HepG2 (cell line): ENCODE measurements at regions not wholly inside any gene's neighbourhood (a gene's known extent, or its start where the extent isn't known, plus 50 kb on each side); places are given as distances from the start of the nearest gene placed in this dataset.

ENCODE experiments used
- ATAC-seq: fragments of 200-7000 bp; cut with Tn5 transposase; 3 replicates; pipeline ENCODE4 v1.9.1; 2020; ENCODE audit warnings: mild to moderate bottlenecking, moderate library complexity
- BruUV-seq: library from RNA; stranded (reverse); fragments of 400-500 nt; replicated peaks from 2 replicates; lab custom pipeline; 2021; lab: Mats Ljungman, UMichigan
- CTCF ChIA-PET: fragments of 300-600 bp; formaldehyde crosslinking; extraction: SDS; loops from one replicate; lab custom pipeline; 2021; ENCODE audit warnings: low total read pairs, inconsistent platforms, low intra/inter-chr PET ratio; lab: Yijun Ruan, JAX
- POLR2A ChIA-PET: fragments of 350-600 bp; sonication (Branson Sonifier 250); formaldehyde crosslinking; loops from one replicate; lab custom pipeline; 2020; ENCODE audit warnings: antibody characterized with exemption, inconsistent platforms; lab: Yijun Ruan, JAX
- DNase-seq: peaks from one replicate; pipeline ENCODE4 v3.0.0-alpha.2; 2015; ENCODE audit warnings: low spot score
- FAIRE-seq: peaks from 3 replicates; lab custom pipeline; 2011; peaks lifted over from hg19 to GRCh38; lab: Jason Lieb, UNC
- H2AFZ ChIP-seq: one replicate; pipeline ENCODE4 v1.6.1; 2011; ENCODE audit warnings: low read length, inconsistent platforms
- H3K27ac ChIP-seq: fragments of 300-600 bp; 3 replicates; pipeline ENCODE4 v1.8.0; 2011; ENCODE audit warnings: mixed run types, mild to moderate bottlenecking, mixed read lengths, low read length, inconsistent platforms; ENCODE audit not compliant: insufficient read depth; ENCODE audit errors: extremely low read length
- H3K27me3 ChIP-seq, 2 experiments: fragments of 200-600 bp in 1 of 2; 2 replicates in 1 of 2; 3 replicates in 1 of 2; pipeline versions ENCODE4 v1.6.0 to v1.8.0; 2011; ENCODE audit warnings: low read length in 2 of 2, mild to moderate bottlenecking in 2 of 2, moderate library complexity in 2 of 2, inconsistent platforms in 1 of 2; ENCODE audit not compliant: insufficient read depth in 2 of 2, control insufficient read depth in 1 of 2
- H3K36me3 ChIP-seq, 2 experiments: fragments of 200-600 bp in 1 of 2; replicated peaks in 1 of 2; 2 replicates in 1 of 2; 3 replicates in 1 of 2; pipeline versions ENCODE4 v1.5.1 to v1.8.0; 2011; ENCODE audit warnings: low read length in 2 of 2, inconsistent platforms in 1 of 2; ENCODE audit not compliant: insufficient read depth in 2 of 2, control insufficient read depth in 1 of 2
- H3K4me1 ChIP-seq: 2 replicates; pipeline ENCODE4 v1.5.1; 2012; ENCODE audit warnings: low read length, inconsistent platforms; ENCODE audit not compliant: insufficient read depth
- H3K4me2 ChIP-seq: 2 replicates; pipeline ENCODE4 v1.6.0; 2011; ENCODE audit warnings: low read depth, low read length, inconsistent platforms
- H3K4me3 ChIP-seq, 3 experiments: fragments of 200-600 bp in 1 of 3; sonication (generic), shearing (Covaris generic) in 1 of 3; replicated peaks in 1 of 3; 2 replicates each; pipeline ENCODE4 v1.5.1; 2011 to 2016; ENCODE audit warnings: low read length in 3 of 3, inconsistent platforms in 2 of 3, low read depth in 2 of 3, mild to moderate bottlenecking in 2 of 3, control low read depth in 1 of 3, mixed read lengths in 1 of 3; ENCODE audit not compliant: insufficient read depth in 1 of 3
- H3K79me2 ChIP-seq: one replicate; pipeline ENCODE4 v1.6.1; 2011; ENCODE audit warnings: low read length, inconsistent platforms; ENCODE audit not compliant: insufficient read depth
- H3K9ac ChIP-seq: 2 replicates; pipeline ENCODE4 v1.6.0; 2011; ENCODE audit warnings: mild to moderate bottlenecking, low read depth, low read length, inconsistent platforms; ENCODE audit not compliant: insufficient read depth
- H3K9me3 ChIP-seq: 2 replicates; pipeline ENCODE4 v1.5.1; 2012; ENCODE audit warnings: mild to moderate bottlenecking, low read length
- H4K20me1 ChIP-seq: 2 replicates; pipeline ENCODE4 v1.6.0; 2011; ENCODE audit warnings: inconsistent platforms, mild to moderate bottlenecking, low read length, moderate library complexity; ENCODE audit not compliant: insufficient read depth
- FOXP1 ChIP-seq, 2 experiments: fragments of 450-650 bp in 1 of 2; IDR thresholded peaks; 2 replicates each; pipeline ENCODE4 v1.6.1; 2017 to 2018; ENCODE audit warnings: antibody characterized with exemption in 1 of 2
- HINFP ChIP-seq: sonication (generic); formaldehyde crosslinking; IDR thresholded peaks from 2 replicates; pipeline ENCODE4 v1.4.0; 2020; ENCODE audit warnings: low read depth, mild to moderate bottlenecking, missing genetic modification reagents
- KMT2B ChIP-seq: IDR thresholded peaks from 2 replicates; pipeline ENCODE4 v1.6.1; 2016; ENCODE audit warnings: missing genetic modification reagents, missing compliant biosample characterization
- MED13 ChIP-seq: sonication (generic); formaldehyde crosslinking; IDR thresholded peaks from 2 replicates; pipeline ENCODE4 v1.5.0; 2020; ENCODE audit warnings: missing genetic modification reagents
- NRL ChIP-seq: sonication (generic); formaldehyde crosslinking; IDR thresholded peaks from 2 replicates; pipeline ENCODE4 v1.5.0; 2020; ENCODE audit warnings: missing genetic modification reagents, mild to moderate bottlenecking, moderate library complexity, borderline replicate concordance
- RELA ChIP-seq: sonication (generic); formaldehyde crosslinking; IDR thresholded peaks from 2 replicates; pipeline ENCODE4 v1.4.0; 2020; ENCODE audit warnings: missing genetic modification reagents
- SNAPC2 ChIP-seq: sonication (generic); formaldehyde crosslinking; IDR thresholded peaks from 2 replicates; pipeline ENCODE4 v1.8.1; 2022; ENCODE audit warnings: mild to moderate bottlenecking, missing genetic modification reagents
- TIGD3 ChIP-seq: sonication (generic); formaldehyde crosslinking; IDR thresholded peaks from 2 replicates; pipeline ENCODE4 v1.5.1; 2020; ENCODE audit warnings: mild to moderate bottlenecking, missing genetic modification reagents, borderline replicate concordance
- TSC22D2 ChIP-seq: sonication (generic); formaldehyde crosslinking; IDR thresholded peaks from 2 replicates; pipeline ENCODE4 v1.5.1; 2020; ENCODE audit warnings: missing genetic modification reagents, mild to moderate bottlenecking, borderline replicate concordance
- ZNF574 ChIP-seq: sonication (generic); formaldehyde crosslinking; IDR thresholded peaks from 2 replicates; pipeline ENCODE4 v1.4.0; 2020; ENCODE audit warnings: missing genetic modification reagents
- ZNF605 ChIP-seq: sonication (generic); formaldehyde crosslinking; IDR thresholded peaks from 2 replicates; pipeline ENCODE4 v1.8.0; 2022; ENCODE audit warnings: mild to moderate bottlenecking, missing genetic modification reagents
- ZNF816 ChIP-seq: sonication (generic); formaldehyde crosslinking; IDR thresholded peaks from 2 replicates; pipeline ENCODE4 v1.8.0; 2022; ENCODE audit warnings: missing genetic modification reagents, mild to moderate bottlenecking, borderline replicate concordance
- WGBS: methylation state at CpG from one replicate; pipeline ENCODE4 v1.1.6; 2017; ENCODE audit warnings: low lambda C conversion rate; 5-methylcytosine and 5-hydroxymethylcytosine counted together
- in situ Hi-C: cut with HindIII; loops from 2 replicates; pipeline ENCODE4 v1.10.0; 2017; ENCODE audit warnings: low pct_unique_long_range_greater_than_20kb; ENCODE audit not compliant: extremely low pct_ligation_motif_present
- intact Hi-C: fragments of 100-400 bp; cut with micrococcal nuclease; formaldehyde crosslinking; loops from one replicate; pipeline ENCODE4 v1.10.0; 2022; ENCODE audit not compliant: unreplicated experiment

- CTCF ChIA-PET: no interaction called here
- FAIRE-seq: no peak
- H4K20me1 ChIP-seq: no peaks in the 10 kb centered on the region
- no peak overlapping the region for H3K9ac ChIP-seq
- POLR2A ChIA-PET: no interaction called here
- no peak overlapping the region for H3K4me3 ChIP-seq
- H3K27ac ChIP-seq: no peak overlapping the region
- BruUV-seq: no TSS peak
- H3K9me3 ChIP-seq: no peaks in the 10 kb centered on the region
- no peak overlapping the region for H3K4me2 ChIP-seq
- no peak for DNase-seq
- intact Hi-C loops (no loop called here), in situ Hi-C loops (no loop called here)
- no peak for ATAC-seq
- no peak overlapping the region for H2AFZ ChIP-seq
- 32% methylated on average over 2 of the region's 2 CpGs for WGBS
- no peaks in the 10 kb centered on the region for H3K79me2 ChIP-seq
- H3K27me3 ChIP-seq: no peaks in the 10 kb centered on the region
- H3K4me1 ChIP-seq: no peaks in the 10 kb centered on the region
- TF ChIP-seq TSC22D2 (CRISPR knock-in tag): no peak
- TF ChIP-seq SNAPC2: no peak
- TF ChIP-seq FOXP1 (IDR thresholded peaks at IDR 0.05): no peak
- TF ChIP-seq FOXP1 (CRISPR knock-in tag; IDR thresholded peaks at IDR 0.05): no peak
- TF ChIP-seq MED13 (CRISPR knock-in tag): no peak
- no peak for TF ChIP-seq HINFP (CRISPR knock-in tag)
- no peak for TF ChIP-seq ZNF816 (CRISPR knock-in tag)
- no peak for TF ChIP-seq ZNF605 (CRISPR knock-in tag)
- H3K36me3 ChIP-seq: no peaks in the 10 kb centered on the region
Measured at GRCh38 chr3:94904156-94904674, 841.4 kb downstream of the NSUN3 start.

GRCh38 chr3:94909726-94910125, 846.9 kb downstream of the NSUN3 start:
- no peak overlapping the region for H3K27ac ChIP-seq
- no peak overlapping the region for H2AFZ ChIP-seq
- no peak for DNase-seq
- H3K9me3 ChIP-seq: no peaks in the 10 kb centered on the region
- no TSS peak for BruUV-seq
- no peak overlapping the region for H3K9ac ChIP-seq
- no peaks in the 10 kb centered on the region for H3K36me3 ChIP-seq
- no peak overlapping the region for H3K4me3 ChIP-seq
- no peaks in the 10 kb centered on the region for H3K4me1 ChIP-seq
- CTCF ChIA-PET: no interaction called here
- H3K79me2 ChIP-seq: no peaks in the 10 kb centered on the region
- FAIRE-seq: no peak
- H3K27me3 ChIP-seq: no peaks in the 10 kb centered on the region
- no peaks in the 10 kb centered on the region for H4K20me1 ChIP-seq
- WGBS: 0% methylated on average over 2 of the region's 2 CpGs
- in situ Hi-C loops: no loop called here
- no peak overlapping the region for H3K4me2 ChIP-seq
- POLR2A ChIA-PET: no interaction called here
- ATAC-seq: no peak
- TF ChIP-seq ZNF574: no peak
- no peak for TF ChIP-seq FOXP1 (IDR thresholded peaks at IDR 0.05)
- no peak for TF ChIP-seq FOXP1 (CRISPR knock-in tag; IDR thresholded peaks at IDR 0.05)
- no peak for TF ChIP-seq NRL (CRISPR knock-in tag)
- TF ChIP-seq KMT2B: no peak
- TF ChIP-seq TIGD3 (CRISPR knock-in tag): no peak
- TF ChIP-seq RELA: no peak
- intact Hi-C loops: no loop called here
